ENCODE measurements at regions not wholly inside any gene's neighbourhood (a gene's known extent, or its start where the extent isn't known, plus 50 kb on each side); places are given as distances from the start of the nearest gene placed in this dataset.

DNA sequence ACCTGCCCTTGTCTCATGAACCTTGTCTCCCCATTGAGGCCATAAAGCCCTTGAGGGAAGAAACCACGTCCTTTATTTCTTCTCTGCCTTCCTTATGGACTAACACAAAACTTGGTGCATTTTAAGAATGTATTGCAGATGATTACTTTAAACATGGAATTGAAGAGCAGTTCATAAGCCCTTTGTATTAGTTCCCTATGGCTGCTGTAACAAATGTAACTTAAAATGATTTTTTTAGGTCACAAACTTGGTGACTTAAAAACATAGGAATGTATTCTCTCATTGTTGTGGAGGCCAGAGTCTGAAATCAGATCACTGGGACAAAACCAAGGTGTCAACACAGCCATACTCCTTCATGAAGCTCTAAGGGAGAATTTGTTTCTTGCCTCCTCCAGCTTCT lies 185.5 kb downstream of the PHLDA1 start:
- intact Hi-C loops (cut with micrococcal nuclease; ENCODE audit: unreplicated experiment) = no loop called here
- ChIA-PET POLR2A (no interaction called here), CTCF (ENCODE audit: low intra/inter-chr PET ratio, low total read pairs) (no interaction called here)
- Histone ChIP-seq H3K27me3 (ENCODE audit: control insufficient read depth in 1 of 2, insufficient read depth in 2 of 2, low read length in 2 of 2) (no peaks in the 10 kb centered on the region), H4K20me1 (ENCODE audit: insufficient read depth, low read length) (no peaks in the 10 kb centered on the region), H3K4me1 (ENCODE audit: insufficient read depth, low read length) (peaks cover 36% of the 10 kb centered on the region), H2AFZ (ENCODE audit: low read length) (no peak overlapping the region), H3K9me3 (ENCODE audit: low read length) (peaks cover 8% of the 10 kb centered on the region), H3K4me3 (replicated peaks in 1 of 3; ENCODE audit: insufficient read depth in 1 of 3, low read depth in 2 of 3, low read length in 3 of 3) (no peak overlapping the region), H3K9ac (ENCODE audit: insufficient read depth, low read depth, low read length) (no peak overlapping the region), H3K27ac (ENCODE audit: extremely low read length, insufficient read depth, low read length) (no peak overlapping the region), H3K4me2 (ENCODE audit: low read depth, low read length) (no peak overlapping the region), H3K36me3 (replicated peaks in 1 of 2; ENCODE audit: control insufficient read depth in 1 of 2, insufficient read depth in 2 of 2, low read length in 2 of 2) (no peaks in the 10 kb centered on the region), H3K79me2 (ENCODE audit: insufficient read depth, low read length) (no peaks in the 10 kb centered on the region)
- peak; percentile 94 for TF ChIP-seq ZNF12 (CRISPR knock-in tag; IDR thresholded peaks at IDR 0.05)
- TF ChIP-seq ZNF547 (CRISPR knock-in tag; IDR thresholded peaks at IDR 0.05) = no peak
- ATAC-seq (no peak), DNase-seq (ENCODE audit: low spot score) (no peak), FAIRE-seq (no peak)
- in situ Hi-C loops (cut with HindIII; ENCODE audit: extremely low pct_ligation_motif_present, low pct_unique_long_range_greater_than_20kb) = no loop called here
- WGBS (ENCODE audit: low lambda C conversion rate) = 90% methylated on average over 1 of the region's 1 CpG
- no TSS peak for BruUV-seq (replicated peaks)

DNA sequence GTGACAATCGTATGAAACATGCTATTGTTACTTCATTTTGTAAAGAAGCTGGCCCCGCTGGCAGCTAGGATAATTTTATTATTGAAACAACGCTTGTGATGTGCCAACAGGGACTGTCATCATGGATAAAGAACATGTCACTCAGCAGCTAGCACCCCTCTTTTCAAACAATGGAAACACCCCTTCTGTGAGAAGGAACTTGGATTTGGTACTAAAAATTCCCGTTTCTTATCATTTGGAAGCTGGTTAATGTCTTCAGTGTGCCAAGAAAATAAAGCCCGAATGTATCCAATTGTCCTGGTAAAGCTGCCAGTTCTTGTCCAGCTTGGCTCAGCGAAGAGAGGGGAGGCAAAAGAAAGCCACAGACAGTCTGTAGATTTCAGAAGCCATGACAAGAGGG lies 186.6 kb downstream of the PHLDA1 start:
- H3K27ac ChIP-seq (ENCODE audit: extremely low read length, insufficient read depth, low read length) = no peak overlapping the region
- 84% methylated on average over 6 of the region's 6 CpGs for whole genome bisulfite sequencing (ENCODE audit: low lambda C conversion rate)
- no TSS peak for BruUV-seq (replicated peaks)
- CTCF ChIA-PET (ENCODE audit: low intra/inter-chr PET ratio, low total read pairs) = no interaction called here
- intact Hi-C loops (cut with micrococcal nuclease; ENCODE audit: unreplicated experiment) (no loop called here), in situ Hi-C loops (cut with HindIII; ENCODE audit: extremely low pct_ligation_motif_present, low pct_unique_long_range_greater_than_20kb) (no loop called here)
- H3K4me1 ChIP-seq (ENCODE audit: insufficient read depth, low read length) = peaks cover 30% of the 10 kb centered on the region
- no peaks in the 10 kb centered on the region for H3K79me2 ChIP-seq (ENCODE audit: insufficient read depth, low read length)
- no peak overlapping the region for H3K4me3 ChIP-seq (replicated peaks in 1 of 3; ENCODE audit: insufficient read depth in 1 of 3, low read depth in 2 of 3, low read length in 3 of 3)
- no peak overlapping the region for H3K9ac ChIP-seq (ENCODE audit: insufficient read depth, low read depth, low read length)
- no peak overlapping the region for H3K4me2 ChIP-seq (ENCODE audit: low read depth, low read length)
- H3K36me3 ChIP-seq (replicated peaks in 1 of 2; ENCODE audit: control insufficient read depth in 1 of 2, insufficient read depth in 2 of 2, low read length in 2 of 2) = no peaks in the 10 kb centered on the region
- H4K20me1 ChIP-seq (ENCODE audit: insufficient read depth, low read length) = no peaks in the 10 kb centered on the region
- DNase-seq (ENCODE audit: low spot score) = no peak
- ATAC-seq = no peak
- FAIRE-seq = no peak
- POLR2A ChIA-PET = no interaction called here
- no peak overlapping the region for H2AFZ ChIP-seq (ENCODE audit: low read length)
- H3K9me3 ChIP-seq (ENCODE audit: low read length) = peaks cover 8% of the 10 kb centered on the region
- no peaks in the 10 kb centered on the region for H3K27me3 ChIP-seq (ENCODE audit: control insufficient read depth in 1 of 2, insufficient read depth in 2 of 2, low read length in 2 of 2)
- TF ChIP-seq KAT7 (CRISPR knock-in tag; IDR thresholded peaks at IDR 0.05; ENCODE audit: borderline replicate concordance) (no peak), HDAC2 (CRISPR knock-in tag; IDR thresholded peaks at IDR 0.05) (no peak), AGO1 (IDR thresholded peaks at IDR 0.05; ENCODE audit: low read depth, low read length, poor library complexity, severe bottlenecking) (no peak), ZNF225 (CRISPR knock-in tag; IDR thresholded peaks at IDR 0.05) (no peak), RFXANK (CRISPR knock-in tag; IDR thresholded peaks at IDR 0.05) (no peak), PRPF4 (IDR thresholded peaks at IDR 0.05; ENCODE audit: low read depth, low read length, poor library complexity, severe bottlenecking) (no peak), KAT2B (IDR thresholded peaks at IDR 0.05; ENCODE audit: borderline replicate concordance, low read depth, low read length) (no peak), TBP (CRISPR knock-in tag; IDR thresholded peaks at IDR 0.05) (no peak), JUN (CRISPR knock-in tag; IDR thresholded peaks at IDR 0.05) (no peak), CBX1 (IDR thresholded peaks at IDR 0.05; ENCODE audit: low read depth) (no peak), NFRKB (IDR thresholded peaks at IDR 0.05) (no peak), ZKSCAN1 (IDR thresholded peaks at IDR 0.05; ENCODE audit: low read length) (no peak), MIER3 (CRISPR knock-in tag; IDR thresholded peaks at IDR 0.05; ENCODE audit: borderline replicate concordance) (no peak)
- TF ChIP-seq, protein P1, sequence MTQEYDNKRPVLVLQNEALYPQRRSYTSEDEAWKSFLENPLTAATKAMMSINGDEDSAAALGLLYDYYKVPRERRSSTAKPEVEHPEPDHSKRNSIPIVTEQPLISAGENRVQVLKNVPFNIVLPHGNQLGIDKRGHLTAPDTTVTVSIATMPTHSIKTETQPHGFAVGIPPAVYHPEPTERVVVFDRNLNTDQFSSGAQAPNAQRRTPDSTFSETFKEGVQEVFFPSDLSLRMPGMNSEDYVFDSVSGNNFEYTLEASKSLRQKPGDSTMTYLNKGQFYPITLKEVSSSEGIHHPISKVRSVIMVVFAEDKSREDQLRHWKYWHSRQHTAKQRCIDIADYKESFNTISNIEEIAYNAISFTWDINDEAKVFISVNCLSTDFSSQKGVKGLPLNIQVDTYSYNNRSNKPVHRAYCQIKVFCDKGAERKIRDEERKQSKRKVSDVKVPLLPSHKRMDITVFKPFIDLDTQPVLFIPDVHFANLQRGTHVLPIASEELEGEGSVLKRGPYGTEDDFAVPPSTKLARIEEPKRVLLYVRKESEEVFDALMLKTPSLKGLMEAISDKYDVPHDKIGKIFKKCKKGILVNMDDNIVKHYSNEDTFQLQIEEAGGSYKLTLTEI (CRISPR knock-in tag; conservative IDR thresholded peaks at IDR 0.05) = no peak
- TF ChIP-seq, protein P2, sequence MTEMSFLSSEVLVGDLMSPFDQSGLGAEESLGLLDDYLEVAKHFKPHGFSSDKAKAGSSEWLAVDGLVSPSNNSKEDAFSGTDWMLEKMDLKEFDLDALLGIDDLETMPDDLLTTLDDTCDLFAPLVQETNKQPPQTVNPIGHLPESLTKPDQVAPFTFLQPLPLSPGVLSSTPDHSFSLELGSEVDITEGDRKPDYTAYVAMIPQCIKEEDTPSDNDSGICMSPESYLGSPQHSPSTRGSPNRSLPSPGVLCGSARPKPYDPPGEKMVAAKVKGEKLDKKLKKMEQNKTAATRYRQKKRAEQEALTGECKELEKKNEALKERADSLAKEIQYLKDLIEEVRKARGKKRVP (CRISPR knock-in tag; IDR thresholded peaks at IDR 0.05) = no peak
- TF ChIP-seq, protein P3, sequence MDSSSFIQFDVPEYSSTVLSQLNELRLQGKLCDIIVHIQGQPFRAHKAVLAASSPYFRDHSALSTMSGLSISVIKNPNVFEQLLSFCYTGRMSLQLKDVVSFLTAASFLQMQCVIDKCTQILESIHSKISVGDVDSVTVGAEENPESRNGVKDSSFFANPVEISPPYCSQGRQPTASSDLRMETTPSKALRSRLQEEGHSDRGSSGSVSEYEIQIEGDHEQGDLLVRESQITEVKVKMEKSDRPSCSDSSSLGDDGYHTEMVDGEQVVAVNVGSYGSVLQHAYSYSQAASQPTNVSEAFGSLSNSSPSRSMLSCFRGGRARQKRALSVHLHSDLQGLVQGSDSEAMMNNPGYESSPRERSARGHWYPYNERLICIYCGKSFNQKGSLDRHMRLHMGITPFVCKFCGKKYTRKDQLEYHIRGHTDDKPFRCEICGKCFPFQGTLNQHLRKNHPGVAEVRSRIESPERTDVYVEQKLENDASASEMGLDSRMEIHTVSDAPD (CRISPR knock-in tag; IDR thresholded peaks at IDR 0.05) = no peak
